DMS153 (cell line): ENCODE measurements at regions not wholly inside any gene's neighbourhood (a gene's known extent, or its start where the extent isn't known, plus 50 kb on each side); places are given as distances from the start of the nearest gene placed in this dataset.

Source experiments
- DNase-seq: peaks from one replicate; lab custom pipeline; 2025; lab: John Stamatoyannopoulos, UW

GRCh38 chr22:27008454-27008853, 351.1 kb downstream of the MIAT start:
- no peak for DNase-seq

DNA sequence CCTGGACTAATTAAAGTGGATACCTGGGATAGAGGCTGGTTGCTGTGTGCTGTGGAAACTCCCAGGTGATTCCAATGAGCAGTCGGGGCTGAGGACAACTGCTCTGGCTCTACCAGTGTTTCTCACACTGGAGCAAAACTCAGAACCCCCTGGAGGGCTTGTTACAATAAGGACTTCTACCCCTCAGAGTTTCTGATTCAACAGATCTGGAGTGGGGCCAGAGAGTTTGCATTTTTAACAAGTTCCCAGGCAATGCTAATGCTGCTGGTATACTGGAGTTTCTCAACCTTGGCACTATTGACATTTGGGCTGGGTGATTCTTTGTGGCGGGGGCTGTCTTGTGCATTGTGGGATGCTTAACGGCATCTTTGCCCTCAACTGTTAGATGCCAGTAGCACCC, 353.7 kb downstream of the MIAT start:
- no peak for DNase-seq

GRCh38 chr22:27011717-27012116, 354.3 kb downstream of the MIAT start:
- no peak for DNase-seq

DNA sequence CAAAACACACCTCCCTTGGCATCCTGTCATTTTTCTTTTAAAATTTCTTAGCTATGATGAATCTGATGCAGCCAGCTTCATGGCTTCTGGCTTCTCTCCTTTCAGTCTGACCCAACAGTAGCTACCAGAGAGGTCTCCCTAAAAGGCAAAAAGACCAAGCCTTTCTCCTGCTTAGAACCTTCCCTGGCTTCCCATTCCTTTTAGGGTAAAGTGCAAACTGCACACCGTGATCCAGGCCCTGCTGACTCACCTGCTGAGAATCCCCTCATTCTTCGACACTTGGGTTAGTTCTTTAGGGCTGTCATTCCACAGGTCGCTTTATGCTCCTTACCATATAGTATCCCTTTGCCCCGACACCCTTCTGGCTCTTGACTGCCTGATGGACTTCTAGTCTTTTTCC, 362.4 kb downstream of the MIAT start:
- DNase-seq = no peak

DNA sequence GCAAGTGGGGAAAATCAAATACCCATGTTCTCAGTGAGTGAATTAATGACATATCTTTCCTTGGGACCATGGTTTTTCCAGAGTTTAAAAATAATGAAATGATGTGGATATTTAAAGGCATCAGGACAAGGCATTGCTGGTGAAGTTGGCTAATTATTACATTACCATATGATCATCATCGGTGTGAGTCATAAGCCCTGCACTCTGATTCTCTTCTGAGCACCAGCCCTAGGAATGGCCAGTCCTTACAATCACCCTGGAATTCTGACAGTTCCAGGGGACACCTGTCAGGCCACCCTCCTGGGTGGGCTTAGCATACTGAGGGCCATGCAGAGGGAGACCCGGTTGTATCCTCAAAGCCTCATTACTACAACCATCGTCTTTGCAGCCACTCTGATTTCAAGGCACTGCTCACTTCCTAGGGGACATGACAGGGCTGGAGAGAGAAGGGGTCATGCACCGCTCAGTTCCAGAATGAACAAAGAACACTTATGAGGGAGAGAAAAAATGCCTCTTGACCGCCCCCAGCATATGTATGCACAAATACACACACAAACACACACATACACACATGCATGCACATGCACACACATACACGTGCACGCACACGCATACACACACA, 365.0 kb downstream of the MIAT start:
- no peak for DNase-seq

GRCh38 chr22:27022896-27023361, 365.5 kb downstream of the MIAT start:
- DNase-seq = no peak

DNA sequence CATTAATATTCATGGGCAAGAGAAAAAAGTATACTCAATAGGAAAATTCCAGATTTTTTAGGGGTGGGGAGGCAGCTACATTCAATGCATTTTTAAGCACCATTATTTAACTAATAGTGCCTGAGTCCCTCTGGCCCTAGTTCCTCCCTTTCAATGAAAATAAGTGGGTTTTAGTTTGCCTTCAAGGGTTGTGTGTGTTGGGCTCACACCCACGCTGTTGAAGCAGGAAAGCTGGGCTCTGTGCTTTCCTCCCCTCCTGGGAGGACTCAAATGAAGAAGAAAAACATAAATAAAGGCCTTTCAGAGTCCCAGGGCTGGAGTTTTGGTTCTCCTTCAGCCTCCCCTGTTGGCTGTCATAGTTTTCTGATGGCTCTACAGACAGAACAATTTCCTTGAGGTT, 366.2 kb downstream of the MIAT start:
- no peak for DNase-seq

DNA sequence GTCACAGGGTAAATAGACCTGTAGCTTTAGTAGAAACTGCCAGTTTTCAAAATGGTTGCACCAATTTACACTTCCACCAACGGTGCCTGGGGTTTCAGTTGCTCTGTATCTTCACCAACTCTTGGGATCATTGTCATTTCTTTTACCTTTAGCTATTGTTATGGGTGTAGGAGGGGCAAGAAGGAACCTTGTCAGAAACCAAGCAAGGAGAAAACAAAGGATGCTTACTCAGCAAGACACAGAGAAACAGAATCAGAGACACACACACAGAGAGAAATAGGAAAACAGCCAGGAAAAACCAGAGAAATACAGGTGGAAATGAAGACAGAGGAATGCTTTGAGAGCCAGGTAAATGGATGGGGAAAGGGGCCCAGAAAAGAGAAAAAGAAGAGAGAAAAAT, 367.6 kb downstream of the MIAT start:
- no peak for DNase-seq

- no peak for DNase-seq
These were observed 370.7 kb downstream of the MIAT start for GRCh38 chr22:27028093-27028492.

- DNase-seq = no peak
These were observed 372.3 kb downstream of the MIAT start for GRCh38 chr22:27029584-27030130.

DNA sequence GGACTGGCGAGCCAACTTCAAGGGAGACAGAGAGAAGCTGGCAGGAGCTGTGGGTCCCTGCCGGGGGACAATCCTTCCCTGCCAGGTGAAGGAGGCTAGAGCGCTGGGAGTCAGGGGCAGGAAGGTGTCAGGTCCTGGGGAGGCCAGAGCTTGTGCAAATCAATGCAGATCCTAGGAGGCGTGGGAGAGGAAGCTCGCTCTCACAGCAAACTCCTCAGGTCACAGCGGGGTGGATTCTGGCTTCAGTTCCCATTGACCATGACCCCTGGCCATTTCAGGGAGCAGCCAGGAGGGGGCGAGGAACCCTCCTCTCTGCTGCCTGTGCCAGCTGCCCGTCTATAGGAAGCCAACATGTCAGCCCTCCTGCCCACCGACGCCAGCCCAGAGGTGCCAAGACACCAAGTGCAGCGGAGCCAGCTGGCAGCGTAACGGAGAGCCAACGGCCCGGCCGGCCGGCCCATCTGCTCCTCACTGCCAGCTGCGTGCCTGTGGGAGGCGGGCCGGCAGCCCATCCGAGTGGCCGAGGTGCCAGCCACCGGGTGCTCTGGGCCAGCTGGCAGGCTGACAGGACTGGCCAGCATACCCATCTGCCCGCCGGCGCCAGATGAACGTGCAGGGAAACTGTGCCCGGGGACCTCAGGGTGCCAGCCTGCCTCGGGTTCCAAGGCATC, 374.8 kb downstream of the MIAT start:
- DNase-seq = peak; percentile 9

DNA sequence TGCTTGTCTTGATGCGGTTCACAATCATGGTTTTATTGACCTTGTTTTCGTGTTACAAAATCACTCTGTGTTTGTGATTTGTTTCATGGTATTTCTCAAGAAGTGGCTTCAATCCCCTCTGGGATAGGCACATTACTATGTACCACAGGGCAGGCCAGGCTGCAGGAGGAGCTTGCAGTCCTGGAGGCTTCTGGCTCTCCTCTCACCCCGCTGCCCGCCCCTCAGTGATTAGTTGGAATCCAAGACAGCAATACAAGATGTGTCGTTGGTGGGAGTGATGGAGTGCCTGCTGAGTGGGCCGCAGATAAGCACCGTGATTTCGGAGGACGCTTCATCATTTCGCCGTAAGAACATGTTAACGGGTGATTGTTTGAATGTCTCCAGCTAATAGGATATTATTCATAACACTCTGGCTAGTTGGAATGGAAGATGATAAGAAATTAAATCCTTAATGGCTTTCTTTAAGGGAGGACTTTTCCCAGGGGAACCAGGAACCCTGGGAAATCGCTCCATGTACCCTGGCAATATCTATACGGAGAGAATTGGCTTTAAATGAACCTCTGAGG, 384.4 kb downstream of the MIAT start:
- DNase-seq = no peak

DNA sequence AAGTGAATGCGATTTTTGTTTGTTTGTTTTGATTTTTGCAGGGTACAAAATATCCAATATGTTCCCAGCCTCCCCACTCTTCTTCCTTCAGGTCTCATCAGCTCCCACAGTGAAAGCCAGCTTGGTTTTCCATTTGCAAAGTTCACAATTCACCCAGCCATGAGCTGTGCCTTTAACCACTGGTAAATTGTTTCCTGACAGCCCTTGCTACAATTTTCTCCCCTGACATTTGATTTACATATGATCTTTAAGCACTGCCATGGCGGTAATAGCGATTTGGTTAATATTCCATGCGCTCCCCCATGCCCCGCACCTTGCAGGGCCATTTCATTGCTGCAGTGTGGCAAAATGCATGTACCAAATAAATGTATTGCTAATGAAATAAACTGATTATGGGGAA, 385.9 kb downstream of the MIAT start:
- DNase-seq = no peak

GRCh38 chr22:27045103-27045947, 387.9 kb downstream of the MIAT start:
- no peak for DNase-seq

GRCh38 chr22:27046086-27046485, 388.7 kb downstream of the MIAT start:
- no peak for DNase-seq

GRCh38 chr22:27046603-27047002, 389.2 kb downstream of the MIAT start:
- DNase-seq = no peak

DNA sequence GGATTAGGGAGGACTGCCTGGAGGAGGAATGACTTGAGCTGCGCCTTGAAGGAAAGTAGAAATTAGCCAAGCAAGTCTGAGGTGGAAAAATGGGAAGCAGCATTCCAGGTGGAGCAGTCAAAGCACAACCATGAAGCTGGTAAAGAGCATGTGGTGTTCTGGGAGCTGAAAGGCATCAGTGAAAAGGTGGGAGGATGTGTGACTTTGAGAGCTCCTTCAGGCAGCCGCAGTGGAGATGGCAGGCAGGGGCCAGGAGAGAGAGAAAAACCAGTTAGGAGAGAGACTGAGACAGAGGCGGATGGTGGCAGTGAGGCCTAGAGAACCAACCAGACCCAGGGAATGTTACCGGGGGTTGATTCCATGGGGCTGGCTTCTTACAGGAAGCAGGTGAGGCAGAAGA, 393.4 kb downstream of the MIAT start:
- no peak for DNase-seq

GRCh38 chr22:27051407-27051806, 394.0 kb downstream of the MIAT start:
- no peak for DNase-seq

GRCh38 chr22:27057717-27058116, 400.3 kb downstream of the MIAT start:
- peak; percentile 21 for DNase-seq

DNA sequence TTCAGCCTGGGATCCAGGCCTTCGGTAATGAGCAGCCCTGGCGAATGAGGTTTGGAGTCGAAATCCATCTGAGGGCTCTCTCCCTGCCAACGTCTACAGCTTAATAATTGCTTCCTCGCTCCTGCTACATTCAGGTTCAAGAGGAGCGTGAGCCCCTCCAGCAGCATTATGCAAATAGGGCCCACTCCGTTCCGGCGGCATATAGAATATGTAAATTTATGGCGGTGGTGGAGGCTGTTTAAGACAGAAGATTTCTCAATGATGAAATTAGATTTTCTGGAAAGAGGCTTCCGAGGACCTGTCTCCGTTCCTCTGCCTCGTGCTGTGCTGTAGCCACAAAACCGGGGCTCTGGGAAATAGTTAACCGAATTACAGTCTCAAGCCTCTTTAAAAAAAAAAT, 402.8 kb downstream of the MIAT start:
- no peak for DNase-seq

- DNase-seq = no peak
These were observed 405.5 kb downstream of the MIAT start for GRCh38 chr22:27062910-27063309.

DNA sequence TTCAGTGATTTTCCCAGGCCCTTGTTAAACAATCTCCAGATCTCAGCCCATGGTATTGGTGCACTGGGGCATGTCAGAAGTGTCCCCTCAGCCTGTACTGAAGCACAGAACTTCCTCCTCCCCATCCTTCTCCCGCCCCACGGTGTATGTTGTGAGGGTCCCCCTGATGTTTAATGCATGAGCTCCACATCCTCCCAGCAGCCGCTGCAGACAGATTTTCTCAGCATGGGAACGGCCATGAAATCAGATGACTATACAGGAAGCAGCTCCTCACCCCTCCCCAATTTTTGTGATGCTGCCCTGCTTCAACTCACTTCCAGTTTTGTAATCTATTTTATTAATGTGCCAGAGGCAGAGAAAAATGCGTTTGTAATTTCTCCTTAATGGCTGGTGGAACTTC, 406.0 kb downstream of the MIAT start:
- no peak for DNase-seq
